Embryonic facial prominence (tissue), 1 donor: ENCODE measurements at regions not wholly inside any gene's neighbourhood (a gene's known extent, or its start where the extent isn't known, plus 50 kb on each side); places are given as distances from the start of the nearest gene placed in this dataset.

Source experiments
- DNase-seq: peaks from one replicate; pipeline ENCODE4 v3.0.0-alpha.2; 2016; ENCODE audit errors: extremely low spot score

DNA sequence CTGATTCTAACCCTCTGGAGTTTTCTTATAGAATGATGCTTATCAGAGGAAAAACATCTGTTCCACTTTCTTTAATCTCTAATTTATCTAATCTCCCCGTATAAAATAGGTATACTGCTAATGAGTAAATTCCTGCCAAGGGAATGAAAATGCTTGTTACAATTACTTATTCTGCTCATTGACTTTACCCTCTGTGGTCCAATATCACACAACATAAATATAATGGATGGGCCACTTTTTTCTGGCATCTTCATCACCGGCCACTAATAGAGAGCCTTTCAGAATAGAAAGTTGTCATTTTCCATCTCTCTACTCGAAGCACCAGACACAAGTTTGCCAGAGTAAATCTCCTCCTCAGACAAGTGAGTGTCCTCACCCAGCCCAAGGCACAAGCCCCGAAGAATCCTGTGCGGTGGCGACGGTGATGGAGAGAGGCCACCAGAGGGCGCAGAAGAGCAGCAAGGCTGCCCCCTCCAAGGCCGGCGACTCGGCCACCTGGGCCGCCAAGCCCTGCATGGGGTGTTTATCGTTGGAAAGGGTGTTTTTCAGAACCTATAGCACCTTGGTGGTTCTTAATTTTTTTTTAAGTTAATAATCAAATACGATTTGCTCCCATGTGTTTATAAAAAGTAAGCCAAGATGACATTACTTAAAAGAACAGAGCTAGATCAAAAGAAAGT lies 212.9 kb upstream of the ARID1B start:
- DNase-seq: peak; percentile 40

DNA sequence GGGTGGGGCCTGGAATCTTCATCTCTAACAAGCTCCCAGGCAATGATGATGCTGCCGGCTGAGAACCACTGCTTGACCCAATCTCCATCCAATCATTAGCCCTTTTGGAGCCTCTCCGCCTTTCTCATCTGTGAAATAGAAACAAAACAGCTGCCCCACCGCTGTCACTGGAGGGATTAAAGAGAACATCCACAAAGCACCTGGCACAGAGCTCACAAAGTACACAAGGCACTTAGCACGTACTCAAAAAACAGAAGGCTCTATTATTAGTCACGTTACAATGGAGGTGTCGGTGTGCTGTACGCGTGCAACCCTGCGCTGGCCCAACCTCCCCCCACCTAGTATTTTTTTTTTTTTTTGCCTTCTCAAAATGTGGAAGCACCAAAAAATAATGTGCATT lies 213.5 kb upstream of the ARID1B start:
- no peak for DNase-seq

DNA sequence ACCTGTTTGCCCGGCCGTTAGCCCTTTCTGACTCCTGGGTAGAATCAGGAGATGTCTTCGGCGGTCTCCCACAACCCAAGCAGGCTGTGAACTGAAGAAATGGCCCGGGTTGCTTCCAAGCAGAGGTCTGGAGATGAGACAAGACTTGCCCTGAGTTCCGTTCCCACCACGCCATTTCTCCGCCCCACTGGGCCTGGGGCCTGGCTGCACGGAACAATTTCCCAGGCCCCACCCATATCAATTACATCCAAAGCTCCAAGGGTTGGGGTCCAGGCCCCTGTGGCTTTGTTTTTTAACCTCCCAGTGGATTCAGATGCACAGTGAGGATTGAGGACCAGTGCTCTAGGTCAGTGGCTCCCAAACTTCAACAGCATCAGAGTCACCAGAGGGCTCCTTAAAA lies 214.5 kb upstream of the ARID1B start:
- DNase-seq: no peak

GRCh38 chr6:156562019-156562418 lies 215.2 kb upstream of the ARID1B start:
- no peak for DNase-seq

DNA sequence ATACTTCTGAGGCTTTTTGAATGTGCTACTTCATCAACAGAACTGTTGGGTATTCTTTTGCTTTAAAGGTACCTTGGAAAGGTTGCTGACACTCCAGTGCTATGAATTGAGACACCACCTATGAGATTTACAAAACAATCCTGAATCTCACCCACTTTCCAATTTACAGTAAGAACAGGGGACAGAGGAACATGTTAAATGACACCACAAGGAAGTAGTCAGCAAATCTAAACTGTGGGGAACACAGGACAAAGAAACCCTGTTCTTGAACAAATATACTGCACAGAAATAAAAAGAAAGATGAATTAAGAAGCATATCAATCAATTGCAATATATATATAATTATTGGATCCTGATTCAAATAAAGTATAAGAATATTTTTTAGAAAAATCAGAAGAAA lies 216.7 kb upstream of the ARID1B start:
- no peak for DNase-seq

DNA sequence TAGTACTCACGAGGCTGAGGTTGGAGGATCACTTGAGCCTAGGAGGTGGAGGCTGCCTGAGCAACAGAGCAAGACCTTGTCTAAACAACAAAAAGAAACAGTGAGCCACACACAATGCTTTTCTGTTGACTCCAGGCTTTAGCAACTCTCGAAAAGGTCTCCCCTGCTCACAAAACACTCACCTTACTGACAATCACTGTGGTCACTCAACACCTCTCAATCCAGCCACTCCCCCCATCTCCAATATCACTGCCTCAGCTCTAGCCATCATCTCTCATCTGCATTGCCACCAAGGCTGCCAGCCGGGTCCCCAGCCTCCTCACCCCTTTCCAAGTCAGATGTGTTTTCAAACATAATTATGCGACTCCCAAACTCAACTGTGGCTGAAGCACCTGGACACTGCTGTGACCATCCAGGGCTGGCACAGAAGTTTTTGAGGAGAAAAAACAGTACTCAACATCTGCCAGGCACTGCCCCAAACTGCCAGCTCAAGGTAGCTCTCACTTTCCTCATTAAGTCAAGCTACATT lies 218.0 kb upstream of the ARID1B start:
- no peak for DNase-seq

DNA sequence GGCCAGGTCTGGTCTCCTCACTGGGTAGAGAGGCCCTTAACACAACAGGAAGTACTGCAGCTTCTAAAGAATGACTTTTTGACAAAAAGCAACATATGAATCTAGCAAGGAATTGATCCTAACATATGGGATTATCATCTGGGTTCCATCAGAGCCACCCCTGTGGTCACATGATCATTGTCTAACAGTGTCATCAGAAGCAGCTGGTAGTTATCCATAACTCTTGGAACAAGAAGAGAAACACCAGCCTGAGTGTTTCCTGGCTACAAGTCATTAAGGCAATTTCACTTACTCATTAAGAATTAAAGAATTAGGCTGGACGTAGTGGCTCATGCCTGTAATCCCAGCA lies 219.3 kb upstream of the ARID1B start:
- DNase-seq: no peak

DNA sequence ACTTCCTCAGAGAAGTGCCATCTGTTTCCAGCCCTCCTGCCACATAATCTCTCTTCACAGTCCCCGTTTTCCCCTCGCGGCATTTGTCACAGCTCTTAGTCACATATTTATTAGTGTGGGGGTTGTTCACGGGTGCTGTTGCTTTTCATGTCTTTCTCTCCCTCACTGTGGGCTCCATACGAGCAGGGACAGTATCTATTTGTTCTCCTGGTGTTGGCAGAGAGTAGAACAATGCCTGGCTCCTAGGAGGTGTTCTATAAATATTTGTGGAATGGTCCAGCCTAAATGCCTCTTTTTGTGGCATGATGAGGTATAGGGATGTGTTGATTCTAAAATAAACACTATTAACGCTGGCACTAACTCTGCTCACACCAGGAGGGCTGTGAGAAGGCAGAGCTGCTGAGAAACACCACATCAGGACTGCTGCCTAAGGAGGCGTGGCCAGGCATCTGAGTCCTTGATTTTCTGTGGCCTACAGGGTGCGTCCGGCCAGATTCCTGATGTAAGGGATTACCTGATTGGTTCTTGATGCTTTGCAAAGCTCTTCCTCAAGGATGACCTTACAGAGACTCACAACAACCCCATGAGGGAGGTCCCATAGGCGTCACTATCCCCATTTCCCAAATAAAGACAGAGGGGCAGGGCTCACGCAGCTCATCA lies 219.8 kb upstream of the ARID1B start:
- DNase-seq: no peak

DNA sequence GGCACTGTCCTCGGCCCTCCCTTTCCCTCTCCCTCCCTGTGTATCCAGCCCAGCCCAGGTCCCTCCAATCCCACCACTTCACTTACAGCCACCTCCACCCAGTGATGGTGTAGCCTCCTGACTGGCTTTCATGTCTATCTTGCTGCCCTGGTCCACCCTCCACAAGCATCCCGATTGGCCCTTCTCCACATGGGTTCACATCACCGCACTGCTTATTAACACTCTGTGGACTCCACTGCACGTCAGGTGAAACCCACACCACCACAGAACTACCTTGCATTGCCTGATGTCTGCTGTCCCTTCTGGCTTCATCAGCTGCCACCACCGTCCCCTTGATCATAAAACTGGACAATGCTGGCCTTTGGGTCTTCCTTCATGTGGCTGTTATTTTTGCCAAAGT lies 220.4 kb upstream of the ARID1B start:
- DNase-seq: no peak

DNA sequence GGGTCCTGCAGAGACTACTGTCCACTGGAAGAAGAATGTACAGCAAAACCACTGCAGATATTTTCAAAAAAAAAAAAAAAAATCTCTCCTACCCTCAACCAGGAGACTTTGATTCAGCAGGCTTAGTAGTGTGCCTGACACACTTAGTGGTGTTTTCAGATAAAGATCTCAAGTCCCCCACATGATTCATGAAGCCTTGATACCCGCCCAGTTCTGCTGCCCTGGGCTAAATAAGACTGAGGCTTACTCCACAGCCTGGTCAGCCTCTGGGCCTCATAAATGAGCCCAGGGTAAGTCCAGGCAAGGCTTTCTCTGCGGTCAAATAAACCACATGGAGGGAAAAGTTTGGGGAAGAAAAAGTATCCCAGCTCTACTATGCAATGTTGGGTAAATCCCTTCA lies 222.1 kb upstream of the ARID1B start:
- no peak for DNase-seq

DNA sequence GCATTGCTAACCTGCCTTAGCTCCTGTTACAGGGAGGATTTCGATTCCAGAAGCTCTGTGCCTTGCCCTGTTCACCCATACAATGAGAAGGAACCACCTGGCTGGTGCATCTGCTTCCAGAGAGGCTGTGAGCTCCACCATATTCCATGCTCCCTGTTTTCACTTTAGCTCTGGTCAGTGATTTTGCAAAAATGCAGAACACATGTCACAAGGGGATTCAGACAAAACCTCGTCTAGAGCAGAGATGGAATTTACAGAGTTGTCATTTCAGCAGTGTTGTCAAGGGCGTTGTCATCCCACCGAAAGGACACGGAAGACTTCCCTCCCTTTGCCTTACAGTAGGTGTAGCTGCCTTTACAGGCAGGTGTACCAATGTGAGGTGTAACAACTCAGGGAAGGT lies 223.0 kb upstream of the ARID1B start:
- DNase-seq: no peak

- DNase-seq: no peak
Measured at GRCh38 chr6:156552849-156553248, 224.3 kb upstream of the ARID1B start.

DNA sequence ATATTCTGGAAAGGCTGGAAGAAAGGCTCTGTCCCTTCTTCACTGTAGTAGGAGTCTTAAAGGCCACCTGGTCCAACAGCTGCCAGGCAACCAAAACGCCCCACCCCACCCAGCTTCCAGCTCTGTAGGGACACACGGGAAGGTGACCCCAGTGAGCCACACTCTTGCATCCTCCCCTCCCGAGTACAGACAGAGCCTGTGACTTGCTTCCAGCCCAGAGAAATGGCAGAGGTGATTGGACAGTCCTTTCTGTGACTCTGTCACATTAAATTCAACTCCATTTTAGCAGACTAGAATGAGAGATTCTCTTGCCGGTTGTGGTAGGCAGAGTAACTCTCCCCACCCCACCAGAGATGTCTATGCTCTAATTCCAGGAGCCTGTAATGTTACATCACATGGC lies 226.2 kb upstream of the ARID1B start:
- no peak for DNase-seq

DNA sequence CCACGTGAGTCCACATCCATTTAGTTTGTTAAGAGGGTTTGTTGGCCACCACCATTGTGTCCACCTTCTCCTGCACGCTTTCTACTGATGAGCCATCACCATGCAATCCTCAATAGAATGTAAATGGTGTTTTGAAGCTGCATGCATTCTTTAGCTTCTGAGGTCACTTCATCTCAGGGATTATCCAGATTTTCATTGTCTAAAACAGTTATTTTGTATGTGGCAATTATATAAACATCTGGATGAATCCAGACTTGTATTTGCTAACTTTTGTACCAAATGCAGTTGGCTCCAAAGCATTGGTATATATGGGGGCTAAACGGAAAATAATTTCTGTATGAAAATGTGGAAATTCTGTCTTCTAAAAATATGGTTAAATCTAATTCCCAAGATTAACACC lies 231.2 kb upstream of the ARID1B start:
- DNase-seq: no peak

- no peak for DNase-seq
Measured at GRCh38 chr6:156545021-156545420, 232.2 kb upstream of the ARID1B start.

GRCh38 chr6:156544046-156544445 lies 233.1 kb upstream of the ARID1B start:
- no peak for DNase-seq

GRCh38 chr6:156543431-156543830 lies 233.7 kb upstream of the ARID1B start:
- DNase-seq: no peak

GRCh38 chr6:156538875-156539660 lies 238.1 kb upstream of the ARID1B start:
- DNase-seq: no peak

DNA sequence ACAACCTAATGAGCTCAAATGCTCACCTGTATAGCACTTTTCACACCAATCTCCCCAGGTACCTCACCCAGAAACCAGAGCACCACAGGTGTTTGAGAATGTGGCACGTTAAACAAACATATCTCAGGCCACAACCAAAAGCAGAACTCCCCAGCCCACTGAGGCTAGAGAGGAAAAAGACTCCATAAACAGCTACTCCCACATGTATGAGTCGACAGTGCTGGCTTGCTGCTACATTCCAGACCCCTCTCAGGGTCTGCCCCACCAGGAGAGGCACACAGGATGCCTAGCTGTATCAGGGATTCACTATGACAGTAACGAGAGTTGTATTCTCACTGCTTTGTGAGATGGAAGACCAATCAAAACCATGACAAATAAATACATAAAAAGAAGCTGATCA lies 242.6 kb upstream of the ARID1B start:
- DNase-seq: no peak

GRCh38 chr6:156533872-156534524 lies 243.2 kb upstream of the ARID1B start:
- no peak for DNase-seq

- DNase-seq: no peak
Measured at GRCh38 chr6:156526081-156526480, 251.1 kb upstream of the ARID1B start.

- no peak for DNase-seq
Measured at GRCh38 chr6:156525541-156525940, 251.6 kb upstream of the ARID1B start.
